Hepatocyte (in vitro differentiated cells): ENCODE measurements at regions not wholly inside any gene's neighbourhood (a gene's known extent, or its start where the extent isn't known, plus 50 kb on each side); places are given as distances from the start of the nearest gene placed in this dataset.
"Not testable (repeated sequence)": the region's sequence is repeated elsewhere in the genome, so short reads cannot be mapped to it uniquely, and the experiment has no call there.

Experiments
- EZH2 ChIP-seq: fragments of 200-600 bp; sonication (generic); IDR thresholded peaks from 2 replicates; pipeline ENCODE4 v1.6.1; 2016; ENCODE audit warnings: antibody characterized with exemption, mild to moderate bottlenecking, borderline replicate concordance
- EZH2phosphoT487 ChIP-seq: fragments of 200-600 bp; sonication (generic); IDR thresholded peaks from one replicate; pipeline ENCODE4 v1.6.1; 2018; ENCODE audit warnings: antibody characterized with exemption, mild to moderate bottlenecking, low read depth, moderate library complexity; ENCODE audit not compliant: unreplicated experiment, severe bottlenecking
- TF ChIP-seq, protein P1 (sequence below): fragments of 200-600 bp; sonication (generic); IDR thresholded peaks from 2 replicates; pipeline ENCODE4 v1.5.1; 2016; ENCODE audit warnings: antibody characterized with exemption, mild to moderate bottlenecking; ENCODE audit not compliant: poor library complexity

GRCh38 chr3:75301050-75301449 lies 363.1 kb upstream of the FRG2C start:
- TF ChIP-seq, protein P1, sequence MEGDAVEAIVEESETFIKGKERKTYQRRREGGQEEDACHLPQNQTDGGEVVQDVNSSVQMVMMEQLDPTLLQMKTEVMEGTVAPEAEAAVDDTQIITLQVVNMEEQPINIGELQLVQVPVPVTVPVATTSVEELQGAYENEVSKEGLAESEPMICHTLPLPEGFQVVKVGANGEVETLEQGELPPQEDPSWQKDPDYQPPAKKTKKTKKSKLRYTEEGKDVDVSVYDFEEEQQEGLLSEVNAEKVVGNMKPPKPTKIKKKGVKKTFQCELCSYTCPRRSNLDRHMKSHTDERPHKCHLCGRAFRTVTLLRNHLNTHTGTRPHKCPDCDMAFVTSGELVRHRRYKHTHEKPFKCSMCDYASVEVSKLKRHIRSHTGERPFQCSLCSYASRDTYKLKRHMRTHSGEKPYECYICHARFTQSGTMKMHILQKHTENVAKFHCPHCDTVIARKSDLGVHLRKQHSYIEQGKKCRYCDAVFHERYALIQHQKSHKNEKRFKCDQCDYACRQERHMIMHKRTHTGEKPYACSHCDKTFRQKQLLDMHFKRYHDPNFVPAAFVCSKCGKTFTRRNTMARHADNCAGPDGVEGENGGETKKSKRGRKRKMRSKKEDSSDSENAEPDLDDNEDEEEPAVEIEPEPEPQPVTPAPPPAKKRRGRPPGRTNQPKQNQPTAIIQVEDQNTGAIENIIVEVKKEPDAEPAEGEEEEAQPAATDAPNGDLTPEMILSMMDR: not testable (repeated sequence)
- TF ChIP-seq EZH2, EZH2phosphoT487: not testable (repeated sequence)
